DND-41 (cell line): ENCODE measurements at regions not wholly inside any gene's neighbourhood (a gene's known extent, or its start where the extent isn't known, plus 50 kb on each side); places are given as distances from the start of the nearest gene placed in this dataset.

Experiments
- CTCF ChIP-seq: IDR thresholded peaks from 2 replicates; pipeline ENCODE4 v1.5.1; 2012; ENCODE audit warnings: borderline replicate concordance, low read length, moderate library complexity, mild to moderate bottlenecking; ENCODE audit not compliant: poor library complexity, severe bottlenecking; ENCODE audit errors: extremely low read depth
- EZH2 ChIP-seq: IDR thresholded peaks from 3 replicates; pipeline ENCODE4 v1.6.1; 2012; ENCODE audit warnings: borderline replicate concordance, low read depth, mild to moderate bottlenecking, moderate library complexity, low read length, inconsistent platforms; ENCODE audit not compliant: severe bottlenecking

GRCh38 chr14:95021588-95021987, 135.7 kb downstream of the DICER1 start:
- TF ChIP-seq CTCF (no peak), EZH2 (no peak)
